Liver (tissue), 8 donors: ENCODE measurements at regions not wholly inside any gene's neighbourhood (a gene's known extent, or its start where the extent isn't known, plus 50 kb on each side); places are given as distances from the start of the nearest gene placed in this dataset.

Source experiments
- DNase-seq: peaks from one replicate; pipeline ENCODE4 v3.0.0-alpha.2; 2017; ENCODE audit warnings: low spot score
- H3K27ac ChIP-seq, 2 donors: one replicate each; pipeline ENCODE4 v1.7.0; 2013; ENCODE audit warnings: inconsistent platforms in 2 of 2, low read length in 2 of 2, control low read depth in 1 of 2, low read depth in 1 of 2, mild to moderate bottlenecking in 1 of 2
- H3K27me3 ChIP-seq, 4 donors: one replicate each; pipeline versions ENCODE4 v1.6.1 to v1.7.0; 2013; ENCODE audit warnings: low read length in 3 of 4, inconsistent platforms in 1 of 4, mild to moderate bottlenecking in 1 of 4, moderate library complexity in 1 of 4; ENCODE audit not compliant: control insufficient read depth in 4 of 4, insufficient read depth in 4 of 4
- H3K36me3 ChIP-seq, 4 donors: one replicate each; pipeline versions ENCODE4 v1.6.1 to v1.7.0; 2013; ENCODE audit warnings: low read length in 3 of 4, mild to moderate bottlenecking in 3 of 4, low read depth in 1 of 4, moderate library complexity in 1 of 4; ENCODE audit not compliant: control insufficient read depth in 4 of 4, insufficient read depth in 3 of 4
- H3K4me1 ChIP-seq, 4 donors: one replicate each; pipeline versions ENCODE4 v1.6.1 to v1.7.0; 2013; ENCODE audit warnings: low read length in 3 of 4, mild to moderate bottlenecking in 3 of 4, moderate library complexity in 1 of 4; ENCODE audit not compliant: control insufficient read depth in 4 of 4, insufficient read depth in 4 of 4
- H3K4me3 ChIP-seq, 3 donors: one replicate each; pipeline versions ENCODE4 v1.6.1 to v1.7.0; 2013; ENCODE audit warnings: low read length in 3 of 3, control low read depth in 1 of 3, low read depth in 1 of 3, mild to moderate bottlenecking in 1 of 3
- H3K9ac ChIP-seq, 2 donors: one replicate each; pipeline ENCODE4 v1.7.0; 2013; ENCODE audit warnings: low read length in 2 of 2, mild to moderate bottlenecking in 2 of 2, moderate library complexity in 2 of 2, control low read depth in 1 of 2, low read depth in 1 of 2
- H3K9me3 ChIP-seq, 4 donors: one replicate each; pipeline versions ENCODE4 v1.6.1 to v1.7.0; 2013; ENCODE audit warnings: low read length in 3 of 4; ENCODE audit not compliant: control insufficient read depth in 4 of 4
- EGR1 ChIP-seq, 2 donors: IDR thresholded peaks; 2 replicates each; pipeline ENCODE4 v1.6.1; 2016 to 2018; ENCODE audit warnings: antibody characterized with exemption in 2 of 2, low read depth in 2 of 2
- FOXA1 ChIP-seq: IDR thresholded peaks from 2 replicates; pipeline ENCODE4 v1.6.1; 2016; ENCODE audit warnings: antibody characterized with exemption
- FOXA2 ChIP-seq: IDR thresholded peaks from 2 replicates; pipeline ENCODE4 v1.6.1; 2016; ENCODE audit warnings: antibody characterized with exemption
- GABPA ChIP-seq, 2 donors: IDR thresholded peaks in 1 of 2; conservative IDR thresholded peaks in 1 of 2; 2 replicates each; pipeline ENCODE4 v1.6.1; 2016; ENCODE audit warnings: antibody characterized with exemption in 2 of 2, mild to moderate bottlenecking in 1 of 2, moderate library complexity in 1 of 2
- HNF4G ChIP-seq: IDR thresholded peaks from 2 replicates; pipeline ENCODE4 v1.6.1; 2016; ENCODE audit warnings: antibody characterized with exemption
- JUND ChIP-seq, 2 donors: IDR thresholded peaks; 2 replicates each; pipeline ENCODE4 v1.6.1; 2016; ENCODE audit warnings: antibody characterized with exemption in 2 of 2
- MAX ChIP-seq: IDR thresholded peaks from 2 replicates; pipeline ENCODE4 v1.6.1; 2016; ENCODE audit warnings: antibody characterized with exemption
- NR2F2 ChIP-seq: IDR thresholded peaks from 2 replicates; pipeline ENCODE4 v1.6.1; 2016; ENCODE audit warnings: antibody characterized with exemption
- RAD21 ChIP-seq, 2 donors: IDR thresholded peaks; 2 replicates each; pipeline ENCODE4 v1.6.1; 2016; ENCODE audit warnings: antibody characterized with exemption in 2 of 2, mild to moderate bottlenecking in 2 of 2
- RXRA ChIP-seq, 2 donors: IDR thresholded peaks; 2 replicates each; pipeline ENCODE4 v1.6.1; 2017 to 2018; ENCODE audit warnings: antibody characterized with exemption in 2 of 2, mild to moderate bottlenecking in 1 of 2
- SP1 ChIP-seq: IDR thresholded peaks from 2 replicates; pipeline ENCODE4 v1.6.1; 2018; ENCODE audit warnings: antibody characterized with exemption, mild to moderate bottlenecking
- TAF1 ChIP-seq: conservative IDR thresholded peaks from 2 replicates; pipeline ENCODE4 v1.6.1; 2016; ENCODE audit warnings: antibody characterized with exemption, mild to moderate bottlenecking
- YY1 ChIP-seq: IDR thresholded peaks from 2 replicates; pipeline ENCODE4 v1.6.1; 2016; ENCODE audit warnings: antibody characterized with exemption, mild to moderate bottlenecking
- WGBS: extraction: QIAGEN DNeasy Blood & Tissue Kit; methylation state at CpG from one replicate; pipeline ENCODE4 v1.1.7; 2013; 5-methylcytosine and 5-hydroxymethylcytosine counted together
- TF ChIP-seq, protein P1 (sequence below): IDR thresholded peaks from 2 replicates; pipeline ENCODE4 v1.6.1; 2016; ENCODE audit warnings: antibody characterized with exemption
- TF ChIP-seq, protein P2 (sequence below): IDR thresholded peaks from 2 replicates; pipeline ENCODE4 v1.6.1; 2016; ENCODE audit warnings: antibody characterized with exemption, mild to moderate bottlenecking
- TF ChIP-seq, protein P3 (sequence below): IDR thresholded peaks from 2 replicates; pipeline ENCODE4 v1.6.1; 2016; ENCODE audit warnings: antibody characterized with exemption
- TF ChIP-seq, protein P4 (sequence below): fragments of 150-350 bp; IDR thresholded peaks from 2 replicates; pipeline ENCODE4 v1.5.1; 2017; ENCODE audit warnings: improper control_type of control experiment, low read depth, low read length; ENCODE audit not compliant: missing input control
- donor health status: healthy.
- donor health status: healthy.
- donor health status: healthy.
- donor health status: healthy.
- donor health status: healthy.

DNA sequence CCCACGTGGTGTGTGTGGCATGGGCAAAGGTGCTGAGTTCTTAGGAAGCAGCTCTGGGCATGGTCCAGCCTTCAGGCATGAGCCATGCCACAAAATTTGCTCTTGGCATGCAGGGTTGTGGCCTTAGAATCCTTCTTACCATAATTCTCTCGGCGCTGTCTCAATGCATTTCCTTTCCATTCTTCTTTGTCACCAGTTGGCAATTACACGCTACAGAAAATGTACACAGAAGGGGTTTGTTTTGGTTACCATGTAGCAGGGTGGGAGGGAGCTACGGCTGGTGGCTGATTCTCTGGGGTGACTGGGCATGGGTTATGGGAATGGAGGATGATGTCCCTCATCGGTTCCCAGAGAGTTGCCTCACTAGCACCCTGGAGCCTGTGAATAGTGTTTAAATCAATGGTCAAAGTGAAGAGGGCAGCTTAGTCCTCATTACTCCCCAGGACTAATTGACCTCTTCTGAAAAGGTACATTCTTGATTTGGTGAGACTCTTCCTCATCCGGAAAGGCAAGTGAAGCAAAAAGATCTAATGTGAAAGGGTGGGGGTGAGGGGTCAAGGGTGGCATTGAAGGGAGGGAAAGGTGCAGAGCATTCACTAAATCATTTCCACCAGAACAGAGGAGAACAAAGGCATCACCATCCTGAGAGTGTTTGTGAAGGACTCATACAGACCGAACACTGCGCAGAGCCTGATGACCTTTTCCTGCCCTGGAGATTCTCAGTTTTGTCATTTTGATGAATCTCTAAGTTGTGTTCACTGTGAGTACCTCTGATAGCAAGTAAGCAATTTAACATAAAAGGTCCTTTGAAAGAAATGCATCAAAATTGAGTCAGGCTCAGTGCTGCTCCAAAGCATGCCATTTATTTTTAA, 199.8 kb upstream of the SFRP2 start:
- 76% methylated on average over 9 of the region's 9 CpGs for WGBS

More for the DNA sequence above, 199.8 kb upstream of the SFRP2 start:
- TF ChIP-seq, protein P1, sequence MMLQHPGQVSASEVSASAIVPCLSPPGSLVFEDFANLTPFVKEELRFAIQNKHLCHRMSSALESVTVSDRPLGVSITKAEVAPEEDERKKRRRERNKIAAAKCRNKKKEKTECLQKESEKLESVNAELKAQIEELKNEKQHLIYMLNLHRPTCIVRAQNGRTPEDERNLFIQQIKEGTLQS: no peak
- TF ChIP-seq GABPA (IDR thresholded peaks at IDR 0.05 in 1 of 2, conservative IDR thresholded peaks at IDR 0.05 in 1 of 2): no peak
- TF ChIP-seq FOXA1: no peak
- no peak for TF ChIP-seq TAF1
- no peak for TF ChIP-seq JUND (IDR thresholded peaks at IDR 0.05)
- no peak for TF ChIP-seq EGR1 (IDR thresholded peaks at IDR 0.05; ENCODE audit: low read depth in 2 of 2)
- TF ChIP-seq SP1: no peak
- TF ChIP-seq, protein P2, sequence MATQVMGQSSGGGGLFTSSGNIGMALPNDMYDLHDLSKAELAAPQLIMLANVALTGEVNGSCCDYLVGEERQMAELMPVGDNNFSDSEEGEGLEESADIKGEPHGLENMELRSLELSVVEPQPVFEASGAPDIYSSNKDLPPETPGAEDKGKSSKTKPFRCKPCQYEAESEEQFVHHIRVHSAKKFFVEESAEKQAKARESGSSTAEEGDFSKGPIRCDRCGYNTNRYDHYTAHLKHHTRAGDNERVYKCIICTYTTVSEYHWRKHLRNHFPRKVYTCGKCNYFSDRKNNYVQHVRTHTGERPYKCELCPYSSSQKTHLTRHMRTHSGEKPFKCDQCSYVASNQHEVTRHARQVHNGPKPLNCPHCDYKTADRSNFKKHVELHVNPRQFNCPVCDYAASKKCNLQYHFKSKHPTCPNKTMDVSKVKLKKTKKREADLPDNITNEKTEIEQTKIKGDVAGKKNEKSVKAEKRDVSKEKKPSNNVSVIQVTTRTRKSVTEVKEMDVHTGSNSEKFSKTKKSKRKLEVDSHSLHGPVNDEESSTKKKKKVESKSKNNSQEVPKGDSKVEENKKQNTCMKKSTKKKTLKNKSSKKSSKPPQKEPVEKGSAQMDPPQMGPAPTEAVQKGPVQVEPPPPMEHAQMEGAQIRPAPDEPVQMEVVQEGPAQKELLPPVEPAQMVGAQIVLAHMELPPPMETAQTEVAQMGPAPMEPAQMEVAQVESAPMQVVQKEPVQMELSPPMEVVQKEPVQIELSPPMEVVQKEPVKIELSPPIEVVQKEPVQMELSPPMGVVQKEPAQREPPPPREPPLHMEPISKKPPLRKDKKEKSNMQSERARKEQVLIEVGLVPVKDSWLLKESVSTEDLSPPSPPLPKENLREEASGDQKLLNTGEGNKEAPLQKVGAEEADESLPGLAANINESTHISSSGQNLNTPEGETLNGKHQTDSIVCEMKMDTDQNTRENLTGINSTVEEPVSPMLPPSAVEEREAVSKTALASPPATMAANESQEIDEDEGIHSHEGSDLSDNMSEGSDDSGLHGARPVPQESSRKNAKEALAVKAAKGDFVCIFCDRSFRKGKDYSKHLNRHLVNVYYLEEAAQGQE: no peak
- TF ChIP-seq, protein P3, sequence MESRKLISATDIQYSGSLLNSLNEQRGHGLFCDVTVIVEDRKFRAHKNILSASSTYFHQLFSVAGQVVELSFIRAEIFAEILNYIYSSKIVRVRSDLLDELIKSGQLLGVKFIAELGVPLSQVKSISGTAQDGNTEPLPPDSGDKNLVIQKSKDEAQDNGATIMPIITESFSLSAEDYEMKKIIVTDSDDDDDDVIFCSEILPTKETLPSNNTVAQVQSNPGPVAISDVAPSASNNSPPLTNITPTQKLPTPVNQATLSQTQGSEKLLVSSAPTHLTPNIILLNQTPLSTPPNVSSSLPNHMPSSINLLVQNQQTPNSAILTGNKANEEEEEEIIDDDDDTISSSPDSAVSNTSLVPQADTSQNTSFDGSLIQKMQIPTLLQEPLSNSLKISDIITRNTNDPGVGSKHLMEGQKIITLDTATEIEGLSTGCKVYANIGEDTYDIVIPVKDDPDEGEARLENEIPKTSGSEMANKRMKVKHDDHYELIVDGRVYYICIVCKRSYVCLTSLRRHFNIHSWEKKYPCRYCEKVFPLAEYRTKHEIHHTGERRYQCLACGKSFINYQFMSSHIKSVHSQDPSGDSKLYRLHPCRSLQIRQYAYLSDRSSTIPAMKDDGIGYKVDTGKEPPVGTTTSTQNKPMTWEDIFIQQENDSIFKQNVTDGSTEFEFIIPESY: no peak
- no peak for TF ChIP-seq RAD21 (IDR thresholded peaks at IDR 0.05)
- no peak for TF ChIP-seq FOXA2
- no peak for TF ChIP-seq RXRA (IDR thresholded peaks at IDR 0.05)
- no peak for TF ChIP-seq NR2F2
- TF ChIP-seq, protein P4, sequence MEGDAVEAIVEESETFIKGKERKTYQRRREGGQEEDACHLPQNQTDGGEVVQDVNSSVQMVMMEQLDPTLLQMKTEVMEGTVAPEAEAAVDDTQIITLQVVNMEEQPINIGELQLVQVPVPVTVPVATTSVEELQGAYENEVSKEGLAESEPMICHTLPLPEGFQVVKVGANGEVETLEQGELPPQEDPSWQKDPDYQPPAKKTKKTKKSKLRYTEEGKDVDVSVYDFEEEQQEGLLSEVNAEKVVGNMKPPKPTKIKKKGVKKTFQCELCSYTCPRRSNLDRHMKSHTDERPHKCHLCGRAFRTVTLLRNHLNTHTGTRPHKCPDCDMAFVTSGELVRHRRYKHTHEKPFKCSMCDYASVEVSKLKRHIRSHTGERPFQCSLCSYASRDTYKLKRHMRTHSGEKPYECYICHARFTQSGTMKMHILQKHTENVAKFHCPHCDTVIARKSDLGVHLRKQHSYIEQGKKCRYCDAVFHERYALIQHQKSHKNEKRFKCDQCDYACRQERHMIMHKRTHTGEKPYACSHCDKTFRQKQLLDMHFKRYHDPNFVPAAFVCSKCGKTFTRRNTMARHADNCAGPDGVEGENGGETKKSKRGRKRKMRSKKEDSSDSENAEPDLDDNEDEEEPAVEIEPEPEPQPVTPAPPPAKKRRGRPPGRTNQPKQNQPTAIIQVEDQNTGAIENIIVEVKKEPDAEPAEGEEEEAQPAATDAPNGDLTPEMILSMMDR: no peak
- no peak for TF ChIP-seq HNF4G
- no peak for TF ChIP-seq YY1
- TF ChIP-seq MAX: no peak
- Histone ChIP-seq H3K27ac (no peak overlapping the region), H3K9me3 (peaks cover 0 to 4% (median 0%) of the 10 kb centered on the region in 4 donors), H3K9ac (no peak overlapping the region), H3K27me3 (no peaks in the 10 kb centered on the region), H3K4me1 (no peaks in the 10 kb centered on the region), H3K36me3 (no peaks in the 10 kb centered on the region), H3K4me3 (no peak overlapping the region)
- DNase-seq: no peak
